Activated CD4-positive, alpha-beta T cell treated with anti-CD3 and anti-CD28 coated beads for 4 hours (primary cell): ENCODE measurements at regions not wholly inside any gene's neighbourhood (a gene's known extent, or its start where the extent isn't known, plus 50 kb on each side); places are given as distances from the start of the nearest gene placed in this dataset.
"Not testable (repeated sequence)": the region's sequence is repeated elsewhere in the genome, so short reads cannot be mapped to it uniquely, and the experiment has no call there.

Experiments used
- DNase-seq, 2 donors: peaks; one replicate each; pipeline ENCODE4 v3.0.0-alpha.2; 2020

GRCh38 chr22:40094485-40094884 lies 83.2 kb upstream of the TNRC6B start:
- no peak for DNase-seq

- DNase-seq, result not testable (repeated sequence)
Measured at GRCh38 chr22:40099887-40100286, 77.8 kb upstream of the TNRC6B start.

- no peak for DNase-seq
Measured at GRCh38 chr22:40105755-40106154, 72.0 kb upstream of the TNRC6B start.

GRCh38 chr22:40107244-40107643 lies 70.5 kb upstream of the TNRC6B start:
- DNase-seq, result no peak

- DNase-seq, result peak; percentile 12 to 17
Measured at GRCh38 chr22:40107851-40108378, 69.8 kb upstream of the TNRC6B start.

GRCh38 chr22:40108396-40108795 lies 69.3 kb upstream of the TNRC6B start:
- no peak for DNase-seq

GRCh38 chr22:40108926-40109325 lies 68.8 kb upstream of the TNRC6B start:
- not testable (repeated sequence) for DNase-seq

DNA sequence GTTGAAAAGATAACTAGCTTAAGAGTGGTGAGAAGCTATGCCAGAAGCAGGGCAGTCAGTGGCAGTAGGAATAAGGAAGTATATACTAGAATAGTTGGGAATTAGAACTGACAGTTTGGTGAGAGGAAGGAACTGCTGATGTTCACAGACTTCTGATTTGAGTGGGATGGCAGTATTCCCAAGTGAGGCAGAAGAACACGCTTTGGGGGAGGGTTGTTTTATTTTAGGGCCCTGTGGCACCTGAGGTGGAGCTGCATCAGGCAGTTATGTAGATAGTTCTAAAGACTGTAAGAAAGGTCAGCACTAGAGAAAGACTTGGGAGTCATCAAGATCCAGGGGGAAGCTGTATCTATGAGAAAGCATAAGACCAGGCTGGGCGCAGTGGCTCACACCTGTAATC lies 66.3 kb upstream of the TNRC6B start:
- no peak for DNase-seq

DNA sequence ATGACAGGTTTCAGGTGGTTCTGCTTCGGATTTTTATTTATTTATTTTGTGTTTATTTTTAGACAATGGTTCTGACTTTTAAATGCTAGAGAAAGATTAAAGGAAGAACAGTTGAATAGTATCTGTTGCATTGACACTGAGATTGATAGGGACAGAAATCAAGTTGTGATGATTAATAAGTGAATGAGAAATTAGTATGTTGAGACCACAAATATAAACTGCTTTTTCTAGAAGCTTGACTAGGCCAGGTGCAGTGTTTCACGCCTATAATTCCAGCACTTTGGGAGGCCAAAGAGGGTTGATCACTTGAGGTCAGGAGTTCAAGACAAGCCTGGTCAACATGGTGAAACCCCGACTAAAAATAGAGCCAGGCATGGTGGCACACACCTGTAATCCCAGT lies 65.1 kb upstream of the TNRC6B start:
- no peak for DNase-seq

GRCh38 chr22:40113696-40114095 lies 64.0 kb upstream of the TNRC6B start:
- DNase-seq, result no peak

DNA sequence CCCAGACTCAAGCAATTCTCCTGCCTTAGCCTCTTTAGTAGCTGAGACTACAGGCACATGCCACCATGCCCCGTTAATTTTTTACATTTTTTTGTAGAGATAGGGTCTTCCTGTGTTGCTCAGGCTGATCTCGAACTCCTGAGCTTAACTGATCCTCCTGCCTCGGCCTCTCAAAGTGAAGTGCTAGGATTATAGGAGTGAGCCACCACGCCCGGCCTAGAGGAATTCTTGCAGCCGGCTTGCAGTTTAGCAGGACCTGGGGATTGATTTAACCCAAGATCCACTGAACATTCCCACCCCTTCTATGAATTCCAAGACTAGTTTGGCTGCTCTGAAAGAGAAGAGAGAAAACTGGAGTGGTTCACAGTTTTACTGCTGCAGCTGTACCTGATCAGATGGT lies 63.3 kb upstream of the TNRC6B start:
- no peak for DNase-seq

DNA sequence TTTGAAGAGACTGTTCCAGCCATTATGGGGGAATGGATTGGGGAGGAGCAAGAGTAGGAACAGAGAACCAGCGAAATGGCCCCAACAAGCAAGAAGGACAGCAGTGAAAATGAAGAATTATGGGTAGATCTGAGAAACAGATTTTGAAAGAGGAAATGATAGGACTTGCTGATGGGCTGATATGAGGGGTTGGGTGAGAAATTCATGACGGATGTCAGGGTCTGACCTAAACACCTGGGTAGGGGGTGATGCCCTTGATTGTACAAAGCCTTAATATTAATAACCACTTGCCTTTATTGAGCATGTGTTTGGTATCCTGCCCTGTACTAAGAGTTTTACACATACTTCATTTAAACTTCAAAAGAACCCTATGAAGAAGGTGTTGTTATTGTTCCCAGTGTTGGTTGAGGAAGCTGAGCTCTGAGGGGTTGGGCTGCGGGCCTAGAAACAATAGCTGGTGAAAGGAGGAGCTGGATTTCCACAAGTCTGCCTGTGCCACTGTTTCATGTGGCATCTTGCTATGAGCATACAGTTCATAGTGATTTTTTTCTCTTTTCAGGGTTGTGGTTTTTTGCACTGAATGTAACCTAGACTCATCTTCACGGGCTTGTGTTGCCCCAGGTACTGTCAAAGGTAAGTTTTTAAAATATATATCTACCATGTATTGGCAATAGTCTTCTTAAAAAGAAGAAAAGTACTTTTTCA lies 61.1 kb upstream of the TNRC6B start:
- DNase-seq, result peak; percentile 18 to 33

DNA sequence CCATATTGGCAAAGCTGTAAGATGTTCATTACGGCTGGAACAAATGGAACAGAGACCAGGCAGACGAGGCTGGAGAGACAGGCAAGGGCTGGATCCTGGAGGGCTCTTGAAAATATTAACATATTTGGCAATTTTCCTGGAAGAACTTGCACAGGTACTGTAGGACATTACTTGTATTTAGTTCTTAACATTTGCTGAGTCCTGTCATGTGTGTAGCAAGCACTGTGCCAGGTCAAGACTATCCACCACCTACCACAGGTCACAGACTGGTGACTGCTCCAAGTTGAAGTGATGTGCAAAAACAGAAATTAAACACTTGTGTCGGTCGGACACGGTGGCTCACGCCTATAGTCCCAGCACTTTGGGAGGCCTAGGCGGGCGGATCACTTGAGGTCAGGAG lies 58.7 kb upstream of the TNRC6B start:
- DNase-seq, result no peak

DNA sequence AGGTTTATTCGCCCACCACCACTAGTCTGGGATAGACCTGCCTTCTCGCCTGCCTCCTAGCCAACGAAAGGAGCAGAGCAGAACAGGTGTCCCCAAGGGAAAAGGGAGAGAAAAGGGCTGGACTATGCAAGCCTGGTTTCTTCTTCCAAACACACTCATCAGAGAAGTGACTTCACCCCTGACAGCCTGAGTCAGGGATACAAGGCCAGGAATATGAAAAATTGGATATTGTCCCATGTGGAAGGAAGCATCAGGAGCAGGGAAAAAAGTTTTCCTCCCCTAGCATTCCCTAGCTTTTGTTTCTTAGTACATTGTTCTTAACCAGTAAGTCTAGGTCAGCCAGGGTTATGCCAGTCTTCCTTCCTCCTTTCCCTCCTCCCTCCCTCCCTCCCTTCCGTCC lies 56.9 kb upstream of the TNRC6B start:
- DNase-seq, result no peak

- no peak for DNase-seq
Measured at GRCh38 chr22:40121461-40121860, 56.3 kb upstream of the TNRC6B start.

DNA sequence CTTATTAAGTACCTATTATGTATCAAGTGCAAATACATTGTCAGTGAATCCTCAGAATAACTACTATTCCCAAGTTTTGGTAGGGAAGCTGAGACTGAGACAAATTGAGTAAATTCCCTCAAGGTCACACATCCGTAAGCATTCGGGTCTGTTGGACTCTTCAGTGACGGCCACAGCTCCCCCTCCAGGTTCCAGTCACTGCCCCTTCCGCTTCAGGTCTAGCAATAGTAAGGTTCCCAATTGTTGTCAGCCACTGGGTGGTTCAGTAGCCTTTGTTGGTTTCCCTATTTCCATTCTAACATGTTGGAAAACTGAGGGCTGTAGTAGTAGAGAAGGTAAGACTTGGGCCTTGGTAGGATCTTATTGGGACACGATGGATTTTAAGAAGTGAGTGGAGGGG lies 54.9 kb upstream of the TNRC6B start:
- DNase-seq, result no peak

DNA sequence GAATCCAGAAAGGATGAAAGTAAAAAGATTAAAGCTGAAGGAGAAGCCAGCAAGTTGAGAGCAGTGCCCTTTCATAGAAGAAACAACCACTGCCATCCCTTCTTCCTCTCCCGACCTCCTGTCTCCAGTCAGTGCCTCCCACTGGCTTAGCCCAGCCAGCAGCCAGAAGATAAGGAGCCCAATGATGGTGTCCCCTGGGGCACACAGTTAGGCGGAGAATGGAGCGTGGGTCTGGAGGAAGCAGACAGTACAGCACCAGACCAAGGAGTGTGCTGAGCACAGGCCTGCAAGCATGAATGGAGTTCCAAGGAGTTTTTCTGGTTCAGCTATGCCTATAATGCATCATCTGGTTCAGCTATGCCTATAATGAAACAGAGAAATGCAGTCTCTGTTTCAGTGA lies 54.3 kb upstream of the TNRC6B start:
- no peak for DNase-seq
